Mesenchymal stem cell (in vitro differentiated cells and primary cell): ENCODE measurements at regions not wholly inside any gene's neighbourhood (a gene's known extent, or its start where the extent isn't known, plus 50 kb on each side); places are given as distances from the start of the nearest gene placed in this dataset.

Source experiments
- DNase-seq: peaks from one replicate; pipeline ENCODE4 v3.0.0-alpha.2; 2013
- H2AFZ ChIP-seq: one replicate; pipeline ENCODE4 v1.6.1; 2013; ENCODE audit warnings: low read depth, mild to moderate bottlenecking, control low read depth, inconsistent platforms, low read length, moderate library complexity
- H2AK5ac ChIP-seq: 2 replicates; pipeline ENCODE4 v1.6.1; 2013; ENCODE audit warnings: low read length, moderate library complexity, mild to moderate bottlenecking, inconsistent platforms; ENCODE audit not compliant: severe bottlenecking
- H2BK120ac ChIP-seq: one replicate; pipeline ENCODE4 v1.6.1; 2013; ENCODE audit warnings: low read depth, mild to moderate bottlenecking, inconsistent platforms, low read length, moderate library complexity
- H2BK12ac ChIP-seq, 2 experiments: one replicate each; pipeline ENCODE4 v1.6.1; 2013; ENCODE audit warnings: inconsistent platforms in 2 of 2, low read length in 2 of 2, mild to moderate bottlenecking in 2 of 2, moderate library complexity in 2 of 2, control low read depth in 1 of 2
- H2BK15ac ChIP-seq: one replicate; pipeline ENCODE4 v1.6.1; 2013; ENCODE audit warnings: mild to moderate bottlenecking, low read depth, inconsistent platforms; ENCODE audit not compliant: poor library complexity, severe bottlenecking
- H2BK5ac ChIP-seq: 2 replicates; pipeline ENCODE4 v1.6.1; 2013; ENCODE audit warnings: low read depth, mild to moderate bottlenecking, low read length, control low read depth, inconsistent platforms; ENCODE audit not compliant: poor library complexity, severe bottlenecking
- H3K14ac ChIP-seq, 2 experiments: one replicate each; pipeline ENCODE4 v1.6.1; 2013; ENCODE audit warnings: inconsistent platforms in 2 of 2, low read length in 2 of 2, control low read depth in 1 of 2, mild to moderate bottlenecking in 1 of 2, moderate library complexity in 1 of 2
- H3K18ac ChIP-seq, 2 experiments: one replicate each; pipeline ENCODE4 v1.6.1; 2013; ENCODE audit warnings: inconsistent platforms in 2 of 2, low read length in 2 of 2, control low read depth in 1 of 2, low read depth in 1 of 2, mild to moderate bottlenecking in 1 of 2
- H3K23ac ChIP-seq, 2 experiments: one replicate each; pipeline ENCODE4 v1.6.1; 2013; ENCODE audit warnings: inconsistent platforms in 2 of 2, low read length in 2 of 2, mild to moderate bottlenecking in 2 of 2, moderate library complexity in 2 of 2, control low read depth in 1 of 2
- H3K27ac ChIP-seq: 2 replicates; pipeline ENCODE4 v1.5.1; 2013; ENCODE audit warnings: mild to moderate bottlenecking, moderate library complexity, low read length, control low read depth, inconsistent platforms; ENCODE audit not compliant: poor library complexity, severe bottlenecking
- H3K27me3 ChIP-seq, 2 experiments: 2 replicates each; pipeline versions ENCODE4 v1.6.1 to v1.7.0; 2013; ENCODE audit warnings: low read length in 2 of 2, mild to moderate bottlenecking in 2 of 2, moderate library complexity in 2 of 2, control low read depth in 1 of 2, inconsistent platforms in 1 of 2; ENCODE audit not compliant: control insufficient read depth in 1 of 2, insufficient read depth in 1 of 2
- H3K36me3 ChIP-seq, 2 experiments: 2 replicates each; pipeline versions ENCODE4 v1.6.1 to v1.7.0; 2013; ENCODE audit warnings: low read length in 2 of 2, control low read depth in 1 of 2, inconsistent platforms in 1 of 2, low read depth in 1 of 2, mild to moderate bottlenecking in 1 of 2; ENCODE audit not compliant: insufficient read depth in 2 of 2, control insufficient read depth in 1 of 2
- H3K4ac ChIP-seq, 2 experiments: one replicate each; pipeline ENCODE4 v1.6.1; 2013; ENCODE audit warnings: inconsistent platforms in 2 of 2, low read length in 2 of 2, mild to moderate bottlenecking in 2 of 2, moderate library complexity in 2 of 2, control low read depth in 1 of 2, low read depth in 1 of 2
- H3K4me1 ChIP-seq: 2 replicates; pipeline ENCODE4 v1.6.1; 2013; ENCODE audit warnings: low read depth, low read length, control low read depth; ENCODE audit not compliant: control insufficient read depth, insufficient read depth
- H3K4me2 ChIP-seq: 2 replicates; pipeline ENCODE4 v1.6.1; 2013; ENCODE audit warnings: low read length, mild to moderate bottlenecking, inconsistent platforms; ENCODE audit not compliant: poor library complexity, severe bottlenecking
- H3K4me3 ChIP-seq, 2 experiments: 2 replicates each; pipeline versions ENCODE4 v1.5.1 to v1.7.0; 2013; ENCODE audit warnings: low read length in 2 of 2, mild to moderate bottlenecking in 2 of 2, control low read depth in 1 of 2, low read depth in 1 of 2; ENCODE audit not compliant: insufficient read depth in 1 of 2
- H3K79me1 ChIP-seq: replicated peaks from 2 replicates; pipeline ENCODE4 v1.6.1; 2013; ENCODE audit warnings: mild to moderate bottlenecking, control low read depth, low read length, inconsistent platforms; ENCODE audit not compliant: poor library complexity, severe bottlenecking
- H3K9ac ChIP-seq: 2 replicates; pipeline ENCODE4 v1.7.0; 2013; ENCODE audit warnings: mild to moderate bottlenecking, low read length, moderate library complexity
- H3K9me3 ChIP-seq: 2 replicates; pipeline ENCODE4 v1.7.0; 2013; ENCODE audit warnings: mild to moderate bottlenecking, low read length; ENCODE audit not compliant: control insufficient read depth
- H4K8ac ChIP-seq: one replicate; pipeline ENCODE4 v1.6.1; 2013; ENCODE audit warnings: inconsistent platforms, mild to moderate bottlenecking, low read length, moderate library complexity
- H4K91ac ChIP-seq: one replicate; pipeline ENCODE4 v1.6.1; 2013; ENCODE audit warnings: mild to moderate bottlenecking, low read length, inconsistent platforms
- WGBS: methylation state at CpG from one replicate; pipeline ENCODE4 v1.1.7; 2013; ENCODE audit warnings: mixed read lengths; 5-methylcytosine and 5-hydroxymethylcytosine counted together

- no peak overlapping the region for H3K27ac ChIP-seq
- no peak overlapping the region for H2BK12ac ChIP-seq
- no peak overlapping the region for H2BK15ac ChIP-seq
- no peak overlapping the region for H2BK120ac ChIP-seq
- no peak overlapping the region for H3K14ac ChIP-seq
- no peak overlapping the region for H3K9ac ChIP-seq
- no peak for DNase-seq
- no peaks in the 10 kb centered on the region for H3K36me3 ChIP-seq
- no peaks in the 10 kb centered on the region for H3K79me1 ChIP-seq
- H3K4me3 ChIP-seq: no peak overlapping the region
- H2AK5ac ChIP-seq: no peak overlapping the region
- H2BK5ac ChIP-seq: no peak overlapping the region
- H3K23ac ChIP-seq: no peak overlapping the region
- H3K4ac ChIP-seq: no peak overlapping the region
- peaks cover 0 to 30% of the 10 kb centered on the region in 2 experiments for H3K27me3 ChIP-seq
- H2AFZ ChIP-seq: no peak overlapping the region
- 21% methylated on average over 15 of the region's 15 CpGs for WGBS
- H3K4me1 ChIP-seq: no peaks in the 10 kb centered on the region
- no peaks in the 10 kb centered on the region for H3K9me3 ChIP-seq
- H4K8ac ChIP-seq: no peak overlapping the region
- no peak overlapping the region for H3K18ac ChIP-seq
- no peak overlapping the region for H4K91ac ChIP-seq
- H3K4me2 ChIP-seq: no peak overlapping the region
Measured at GRCh38 chr11:131246663-131247062, 123.8 kb upstream of the NTM start.

DNA sequence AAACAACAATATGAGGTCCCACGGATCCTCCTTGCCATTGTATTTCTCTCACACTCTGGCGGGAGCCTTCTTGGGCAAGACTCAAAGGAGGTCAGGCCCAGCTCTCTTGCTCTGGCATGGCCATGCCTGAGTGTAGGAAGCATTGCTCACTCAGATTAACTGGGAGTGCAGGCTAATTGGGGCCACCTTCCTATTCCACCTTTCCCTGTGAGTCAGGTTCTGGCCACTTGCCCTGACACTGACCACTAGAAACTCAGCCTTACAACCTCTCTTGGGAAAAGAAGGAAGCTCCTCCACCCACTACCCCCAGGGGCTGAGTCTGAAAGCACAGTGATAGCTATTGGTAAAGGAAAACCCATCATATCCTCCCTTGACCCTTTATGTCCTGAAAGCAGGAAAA lies 121.8 kb upstream of the NTM start:
- 89% methylated on average over 2 of the region's 2 CpGs for WGBS

DNA sequence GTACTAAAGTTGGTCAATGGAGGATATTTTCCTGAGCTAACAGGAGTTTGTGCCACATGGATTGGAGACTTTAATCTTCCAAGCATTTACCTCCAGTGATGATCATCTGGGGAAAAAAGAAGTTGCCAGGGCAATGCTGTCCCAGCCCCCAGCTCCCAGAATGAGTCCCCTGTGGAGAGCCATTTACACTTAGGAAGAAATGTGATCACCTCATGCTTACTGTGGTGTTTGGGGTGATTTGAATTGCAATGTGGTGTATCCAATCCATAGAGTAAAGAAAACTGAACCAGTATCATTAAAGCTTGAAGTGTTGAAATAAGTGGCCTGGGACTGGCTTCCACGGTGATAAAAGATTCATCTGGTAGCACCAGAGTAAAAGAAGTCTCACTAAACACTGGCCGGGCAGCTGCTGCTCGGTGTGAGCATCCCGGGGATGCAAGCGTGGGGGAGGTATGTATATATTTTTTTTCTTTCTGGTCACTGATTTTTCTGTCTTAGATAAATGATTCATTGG lies 117.2 kb upstream of the NTM start:
- Histone ChIP-seq H3K36me3 (no peaks in the 10 kb centered on the region), H4K91ac (no peak overlapping the region), H3K14ac (no peak overlapping the region), H3K9me3 (no peaks in the 10 kb centered on the region), H3K4ac (no peak overlapping the region), H3K23ac (no peak overlapping the region), H2BK12ac (no peak overlapping the region), H3K9ac (peak overlapping the region; percentile 38), H3K27me3 (peaks cover 0 to 14% of the 10 kb centered on the region in 2 experiments), H3K4me2 (no peak overlapping the region), H2AK5ac (no peak overlapping the region), H3K79me1 (no peaks in the 10 kb centered on the region), H2BK120ac (no peak overlapping the region), H3K4me1 (no peaks in the 10 kb centered on the region), H3K18ac (no peak overlapping the region), H2AFZ (no peak overlapping the region), H3K27ac (no peak overlapping the region), H4K8ac (no peak overlapping the region), H2BK15ac (no peak overlapping the region), H2BK5ac (no peak overlapping the region), H3K4me3 (no peak overlapping the region)
- 2% methylated on average over 5 of the region's 5 CpGs for WGBS
- DNase-seq: no peak

More for the DNA sequence above, 121.8 kb upstream of the NTM start:
- no peak overlapping the region for H3K27ac ChIP-seq
- H3K4me1 ChIP-seq: no peaks in the 10 kb centered on the region
- no peak overlapping the region for H2BK5ac ChIP-seq
- H4K8ac ChIP-seq: no peak overlapping the region
- H3K14ac ChIP-seq: no peak overlapping the region
- no peak overlapping the region for H2BK12ac ChIP-seq
- H3K4me2 ChIP-seq: no peak overlapping the region
- H2AFZ ChIP-seq: no peak overlapping the region
- H2BK120ac ChIP-seq: no peak overlapping the region
- DNase-seq: no peak
- H3K9ac ChIP-seq: no peak overlapping the region
- H4K91ac ChIP-seq: no peak overlapping the region
- no peak overlapping the region for H3K4ac ChIP-seq
- H3K4me3 ChIP-seq: no peak overlapping the region
- no peak overlapping the region for H2AK5ac ChIP-seq
- H3K79me1 ChIP-seq: no peaks in the 10 kb centered on the region
- no peaks in the 10 kb centered on the region for H3K9me3 ChIP-seq
- peaks cover 0 to 32% of the 10 kb centered on the region in 2 experiments for H3K27me3 ChIP-seq
- no peaks in the 10 kb centered on the region for H3K36me3 ChIP-seq
- no peak overlapping the region for H3K23ac ChIP-seq
- H2BK15ac ChIP-seq: no peak overlapping the region
- no peak overlapping the region for H3K18ac ChIP-seq

- Histone ChIP-seq H3K23ac (no peak overlapping the region), H3K4me2 (no peak overlapping the region), H3K18ac (no peak overlapping the region), H2BK120ac (no peak overlapping the region), H3K36me3 (no peaks in the 10 kb centered on the region), H3K14ac (no peak overlapping the region), H3K9ac (peak overlapping the region; percentile 38), H3K27me3 (peaks cover 0 to 14% of the 10 kb centered on the region in 2 experiments), H2BK12ac (no peak overlapping the region), H4K8ac (no peak overlapping the region), H3K4me3 (no peak overlapping the region), H2BK5ac (no peak overlapping the region), H2AFZ (no peak overlapping the region), H3K27ac (no peak overlapping the region), H3K4ac (no peak overlapping the region), H3K4me1 (no peaks in the 10 kb centered on the region), H3K79me1 (no peaks in the 10 kb centered on the region), H4K91ac (no peak overlapping the region), H2BK15ac (no peak overlapping the region), H3K9me3 (no peaks in the 10 kb centered on the region), H2AK5ac (no peak overlapping the region)
- WGBS: 3% methylated on average over 5 of the region's 9 CpGs
- DNase-seq: no peak
Measured at GRCh38 chr11:131253656-131254151, 116.7 kb upstream of the NTM start.
